Psoas muscle (tissue), 7 donors: ENCODE measurements at regions not wholly inside any gene's neighbourhood (a gene's known extent, or its start where the extent isn't known, plus 50 kb on each side); places are given as distances from the start of the nearest gene placed in this dataset.

Experiments used
- ATAC-seq, 4 donors: fragments of 200-7000 bp; cut with Tn5 transposase; one replicate each; pipeline ENCODE4 v1.9.1; 2020; ENCODE audit warnings: moderate library complexity in 3 of 4, mild to moderate bottlenecking in 2 of 4
- DNase-seq, 2 donors: peaks; one replicate each; pipeline ENCODE4 v3.0.0-alpha.2; 2020
- H3K27ac ChIP-seq: fragments of 200-600 bp; one replicate; pipeline ENCODE4 v1.8.0; 2022
- H3K27me3 ChIP-seq, 3 donors: fragments of 200-600 bp in 1 of 3; one replicate each; pipeline versions ENCODE4 v1.6.1 to v1.8.0; 2013 to 2022; ENCODE audit warnings: low read length in 2 of 3, mild to moderate bottlenecking in 2 of 3, moderate library complexity in 1 of 3; ENCODE audit not compliant: insufficient read depth in 3 of 3
- H3K36me3 ChIP-seq, 2 donors: fragments of 200-600 bp in 1 of 2; one replicate each; pipeline versions ENCODE4 v1.6.1 to v1.8.0; 2013 to 2022; ENCODE audit warnings: low read depth in 1 of 2, mild to moderate bottlenecking in 1 of 2, moderate library complexity in 1 of 2; ENCODE audit not compliant: insufficient read depth in 1 of 2
- H3K4me1 ChIP-seq: fragments of 200-600 bp; one replicate; pipeline ENCODE4 v1.8.0; 2022
- H3K4me3 ChIP-seq: fragments of 200-600 bp; one replicate; pipeline ENCODE4 v1.8.0; 2022; ENCODE audit warnings: mild to moderate bottlenecking
- H3K9me3 ChIP-seq: fragments of 200-600 bp; one replicate; pipeline ENCODE4 v1.8.0; 2022
- WGBS, 3 donors: extraction: QIAGEN DNeasy Blood & Tissue Kit; methylation state at CpG; one replicate each; pipeline versions ENCODE4 v1.1.6 to v1.1.7; 2013; 5-methylcytosine and 5-hydroxymethylcytosine counted together
- intact Hi-C, 2 donors: fragments of 100-400 bp; cut with DNase I; formaldehyde crosslinking; loops; one replicate each; pipeline versions ENCODE4 v1.11.0 to v1.14.2; 2022
- TF ChIP-seq, protein P1 (sequence below): fragments of 200-600 bp; IDR thresholded peaks from one replicate; pipeline ENCODE4 v1.8.0; 2022; ENCODE audit warnings: antibody characterized with exemption
- donor health status: healthy with polysubstance abuse.
- donor health status: DM: no; HTN: no; CAD: no; lungs with moderate emphysema.
- donor health status: Bipolar disorder and iron deficiency.
- donor health status: healthy.
- donor health status: DM: yes; HTN: yes; CAD: no.
- donor health status: DM: no; HTN: no; CAD: no.
- donor health status: DM: yes; HTN: yes; CAD: no.

DNA sequence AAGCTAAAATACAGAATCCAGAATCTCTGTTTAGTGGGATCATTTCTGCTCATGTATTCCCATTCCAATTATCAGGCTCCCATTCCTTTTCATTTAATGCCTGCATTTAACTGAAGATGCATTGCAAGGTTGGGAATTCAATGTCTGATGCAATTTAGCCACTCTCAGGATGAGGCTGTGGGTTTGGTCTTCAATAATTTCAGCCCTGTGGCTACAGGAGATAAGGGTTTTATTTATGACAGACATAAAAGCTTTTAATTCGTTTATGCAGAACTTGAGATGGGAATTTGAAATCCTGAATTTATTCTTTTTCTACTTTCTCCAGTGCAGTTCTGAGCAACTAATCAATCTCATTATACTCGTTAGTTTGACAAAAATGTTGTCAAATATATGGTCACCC lies 1225.9 kb downstream of the PCDH18 start:
- Histone ChIP-seq H3K4me3 (no peak overlapping the region), H3K4me1 (no peaks in the 10 kb centered on the region), H3K27ac (no peak overlapping the region), H3K9me3 (no peaks in the 10 kb centered on the region), H3K27me3 (no peaks in the 10 kb centered on the region), H3K36me3 (no peaks in the 10 kb centered on the region)
- 72 to 83% (median 75%) methylated on average over 2 of the region's 2 CpGs for WGBS, 3 donors
- intact Hi-C loops: no loop called here
- DNase-seq (no peak), ATAC-seq (no peak)
- TF ChIP-seq, protein P1, sequence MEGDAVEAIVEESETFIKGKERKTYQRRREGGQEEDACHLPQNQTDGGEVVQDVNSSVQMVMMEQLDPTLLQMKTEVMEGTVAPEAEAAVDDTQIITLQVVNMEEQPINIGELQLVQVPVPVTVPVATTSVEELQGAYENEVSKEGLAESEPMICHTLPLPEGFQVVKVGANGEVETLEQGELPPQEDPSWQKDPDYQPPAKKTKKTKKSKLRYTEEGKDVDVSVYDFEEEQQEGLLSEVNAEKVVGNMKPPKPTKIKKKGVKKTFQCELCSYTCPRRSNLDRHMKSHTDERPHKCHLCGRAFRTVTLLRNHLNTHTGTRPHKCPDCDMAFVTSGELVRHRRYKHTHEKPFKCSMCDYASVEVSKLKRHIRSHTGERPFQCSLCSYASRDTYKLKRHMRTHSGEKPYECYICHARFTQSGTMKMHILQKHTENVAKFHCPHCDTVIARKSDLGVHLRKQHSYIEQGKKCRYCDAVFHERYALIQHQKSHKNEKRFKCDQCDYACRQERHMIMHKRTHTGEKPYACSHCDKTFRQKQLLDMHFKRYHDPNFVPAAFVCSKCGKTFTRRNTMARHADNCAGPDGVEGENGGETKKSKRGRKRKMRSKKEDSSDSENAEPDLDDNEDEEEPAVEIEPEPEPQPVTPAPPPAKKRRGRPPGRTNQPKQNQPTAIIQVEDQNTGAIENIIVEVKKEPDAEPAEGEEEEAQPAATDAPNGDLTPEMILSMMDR: no peak

DNA sequence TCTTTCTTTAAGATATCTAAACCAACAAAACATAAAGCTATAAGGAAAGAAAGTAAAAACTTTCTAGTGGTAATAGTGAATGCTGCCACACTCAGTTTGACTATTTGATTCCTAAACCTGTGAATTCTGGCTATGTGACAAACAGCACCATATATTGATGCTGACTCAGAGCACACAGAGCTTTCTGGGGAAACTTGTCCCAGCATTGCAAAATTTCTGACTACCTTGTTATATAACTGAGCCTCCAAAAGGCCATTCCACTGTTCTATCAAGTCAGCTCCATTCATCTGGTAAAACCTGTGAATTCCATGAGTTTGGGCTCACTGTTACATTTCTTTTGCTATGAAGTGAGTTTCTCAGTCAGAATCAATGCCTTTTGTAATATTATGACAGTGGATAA lies 1229.7 kb downstream of the PCDH18 start:
- Histone ChIP-seq H3K4me1 (no peaks in the 10 kb centered on the region), H3K27me3 (no peaks in the 10 kb centered on the region), H3K36me3 (no peaks in the 10 kb centered on the region), H3K4me3 (no peak overlapping the region), H3K27ac (no peak overlapping the region), H3K9me3 (no peaks in the 10 kb centered on the region)
- no peak for DNase-seq
- intact Hi-C loops: no loop called here
- no peak for ATAC-seq
- TF ChIP-seq, protein P1: no peak

DNA sequence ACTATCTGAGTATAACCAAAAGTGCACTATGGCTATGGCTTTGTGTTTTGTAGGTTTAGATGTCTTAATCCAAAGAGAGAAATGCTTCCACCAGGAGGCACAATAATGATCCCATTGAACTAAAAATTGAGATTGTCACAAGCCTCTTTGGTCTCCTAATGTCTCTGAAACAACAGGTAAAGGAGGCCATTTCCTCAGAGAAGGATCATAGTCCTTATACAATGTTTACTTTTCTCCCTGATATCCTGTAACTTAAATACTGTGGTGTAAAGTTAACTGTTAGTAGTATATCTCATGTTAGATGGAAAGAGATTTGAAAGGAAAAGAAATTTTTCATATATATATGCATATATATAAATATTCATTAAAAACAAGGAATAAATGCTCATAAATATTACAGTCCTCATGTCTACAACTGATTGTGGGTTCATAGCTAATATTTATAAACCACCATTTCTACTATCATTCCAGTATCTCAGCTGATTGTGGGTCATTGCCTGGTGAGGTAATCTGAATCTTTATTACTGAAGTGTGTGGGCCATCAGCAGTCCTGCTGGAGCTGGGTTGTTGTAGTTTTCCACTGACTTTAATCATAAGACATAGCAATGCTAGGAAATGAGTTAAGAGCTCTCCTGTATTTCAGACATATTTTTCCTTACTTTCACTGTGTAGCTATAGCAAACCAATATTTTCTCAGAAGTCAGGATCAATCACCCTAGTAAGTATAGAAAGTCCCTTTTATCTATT lies 1230.4 kb downstream of the PCDH18 start:
- intact Hi-C loops: no loop called here
- Histone ChIP-seq H3K36me3 (no peaks in the 10 kb centered on the region), H3K27ac (no peak overlapping the region), H3K4me1 (no peaks in the 10 kb centered on the region), H3K9me3 (no peaks in the 10 kb centered on the region), H3K27me3 (no peaks in the 10 kb centered on the region), H3K4me3 (no peak overlapping the region)
- no peak for ATAC-seq
- TF ChIP-seq, protein P1: no peak
- DNase-seq: no peak

DNA sequence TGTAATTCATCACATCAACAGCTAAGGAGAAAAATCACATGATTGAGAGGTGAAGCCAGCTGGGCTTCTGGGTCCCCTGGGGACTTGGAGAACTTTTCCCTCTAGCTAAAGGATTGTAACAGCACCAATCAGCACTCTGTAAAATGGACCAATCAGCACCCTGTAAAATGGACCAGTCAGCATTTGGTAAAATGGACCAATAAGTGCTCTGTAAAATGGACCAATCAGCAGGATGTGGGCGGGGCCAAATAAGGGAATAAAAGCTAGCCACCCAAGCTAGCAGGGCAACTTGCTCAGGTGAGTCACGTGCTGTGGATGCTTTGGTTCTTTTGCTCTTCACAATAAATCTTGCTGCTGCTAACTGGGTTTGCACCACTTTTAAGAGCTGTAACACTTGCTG lies 1248.3 kb downstream of the PCDH18 start:
- H3K27me3 ChIP-seq: no peaks in the 10 kb centered on the region
- H3K9me3 ChIP-seq: no peaks in the 10 kb centered on the region
- intact Hi-C loops: no loop called here
- no peak for ATAC-seq
- H3K36me3 ChIP-seq: no peaks in the 10 kb centered on the region
- H3K4me1 ChIP-seq: no peaks in the 10 kb centered on the region
- 78 to 83% (median 80%) methylated on average over 2 of the region's 2 CpGs for WGBS, 3 donors
- DNase-seq: no peak
- no peak overlapping the region for H3K27ac ChIP-seq
- TF ChIP-seq, protein P1: no peak
- no peak overlapping the region for H3K4me3 ChIP-seq

DNA sequence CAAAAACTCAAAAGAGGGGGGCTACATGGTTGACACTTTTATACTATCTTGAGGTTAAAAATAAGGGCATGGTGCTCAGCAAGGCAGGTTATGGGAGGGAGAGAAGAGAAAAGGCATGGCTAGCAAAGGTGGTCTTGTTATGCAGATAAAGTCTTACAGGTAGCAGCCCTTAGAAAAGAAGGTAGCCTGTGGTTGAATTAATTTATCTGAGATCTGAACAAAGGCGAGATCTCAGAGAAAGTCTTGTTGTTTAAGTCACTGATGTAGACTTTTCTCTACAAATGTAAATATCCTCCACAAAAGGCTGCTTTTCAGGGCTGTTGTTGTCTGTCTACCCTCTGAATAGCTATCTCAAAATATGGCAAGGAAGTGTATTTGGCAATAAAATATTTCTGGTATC lies 1250.4 kb downstream of the PCDH18 start:
- intact Hi-C loops: no loop called here
- TF ChIP-seq, protein P1: no peak

More for the DNA sequence above, 1250.4 kb downstream of the PCDH18 start:
- ATAC-seq: no peak
- no peaks in the 10 kb centered on the region for H3K9me3 ChIP-seq
- WGBS, 3 donors: 48 to 79% (median 68%) methylated on average over 1 of the region's 1 CpG
- H3K4me1 ChIP-seq: no peaks in the 10 kb centered on the region
- no peak for DNase-seq
- no peaks in the 10 kb centered on the region for H3K27me3 ChIP-seq
- no peak overlapping the region for H3K4me3 ChIP-seq
- no peaks in the 10 kb centered on the region for H3K36me3 ChIP-seq
- H3K27ac ChIP-seq: no peak overlapping the region
